GM12872 (cell line): ENCODE measurements at regions not wholly inside any gene's neighbourhood (a gene's known extent, or its start where the extent isn't known, plus 50 kb on each side); places are given as distances from the start of the nearest gene placed in this dataset.

Experiments
- TF ChIP-seq, protein P1 (sequence below): IDR thresholded peaks from 3 replicates; pipeline ENCODE4 v1.5.1; 2011; ENCODE audit warnings: low read depth, mild to moderate bottlenecking, low read length, moderate library complexity; ENCODE audit not compliant: insufficient read depth

DNA sequence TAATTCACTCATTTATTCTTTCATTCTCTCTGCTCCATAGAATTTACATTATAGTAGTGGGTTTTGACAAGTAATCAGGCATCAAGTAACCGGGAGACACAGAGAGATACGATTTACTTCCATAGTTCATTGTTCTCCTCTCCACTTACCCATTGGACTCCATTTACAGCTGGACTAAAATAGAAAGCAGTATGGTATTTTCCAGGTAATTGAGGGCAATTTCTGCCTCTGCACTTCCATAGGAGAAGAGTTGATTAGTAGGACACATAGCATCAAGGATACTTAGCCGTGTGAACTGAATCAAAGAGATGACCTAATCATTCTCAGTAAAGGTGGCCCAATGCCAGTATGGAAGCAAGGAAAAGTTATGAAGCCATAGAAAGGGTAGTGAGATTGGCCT is 244.4 kb downstream of the COX7C start:
- TF ChIP-seq, protein P1, sequence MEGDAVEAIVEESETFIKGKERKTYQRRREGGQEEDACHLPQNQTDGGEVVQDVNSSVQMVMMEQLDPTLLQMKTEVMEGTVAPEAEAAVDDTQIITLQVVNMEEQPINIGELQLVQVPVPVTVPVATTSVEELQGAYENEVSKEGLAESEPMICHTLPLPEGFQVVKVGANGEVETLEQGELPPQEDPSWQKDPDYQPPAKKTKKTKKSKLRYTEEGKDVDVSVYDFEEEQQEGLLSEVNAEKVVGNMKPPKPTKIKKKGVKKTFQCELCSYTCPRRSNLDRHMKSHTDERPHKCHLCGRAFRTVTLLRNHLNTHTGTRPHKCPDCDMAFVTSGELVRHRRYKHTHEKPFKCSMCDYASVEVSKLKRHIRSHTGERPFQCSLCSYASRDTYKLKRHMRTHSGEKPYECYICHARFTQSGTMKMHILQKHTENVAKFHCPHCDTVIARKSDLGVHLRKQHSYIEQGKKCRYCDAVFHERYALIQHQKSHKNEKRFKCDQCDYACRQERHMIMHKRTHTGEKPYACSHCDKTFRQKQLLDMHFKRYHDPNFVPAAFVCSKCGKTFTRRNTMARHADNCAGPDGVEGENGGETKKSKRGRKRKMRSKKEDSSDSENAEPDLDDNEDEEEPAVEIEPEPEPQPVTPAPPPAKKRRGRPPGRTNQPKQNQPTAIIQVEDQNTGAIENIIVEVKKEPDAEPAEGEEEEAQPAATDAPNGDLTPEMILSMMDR, result no peak

DNA sequence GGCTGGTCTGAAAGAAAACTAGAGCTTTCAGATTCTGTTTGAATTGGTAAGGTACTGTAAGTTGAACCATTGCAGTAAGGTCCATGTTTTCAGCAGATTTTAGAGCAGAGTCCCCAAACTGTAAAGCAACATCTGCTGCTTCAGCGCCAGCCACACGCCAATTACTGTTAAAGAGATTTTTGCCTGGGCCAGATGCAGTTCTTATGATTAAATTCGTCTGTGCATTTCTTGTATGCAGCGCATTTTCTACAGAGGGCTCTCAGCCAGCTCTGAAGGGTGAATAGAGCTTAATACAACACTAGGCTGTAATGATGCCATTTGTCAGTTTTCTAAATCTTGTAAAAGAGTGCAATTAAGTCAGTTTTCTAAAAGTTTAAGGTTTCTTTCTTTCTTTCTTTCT is 246.3 kb downstream of the COX7C start:
- TF ChIP-seq, protein P1, result no peak

DNA sequence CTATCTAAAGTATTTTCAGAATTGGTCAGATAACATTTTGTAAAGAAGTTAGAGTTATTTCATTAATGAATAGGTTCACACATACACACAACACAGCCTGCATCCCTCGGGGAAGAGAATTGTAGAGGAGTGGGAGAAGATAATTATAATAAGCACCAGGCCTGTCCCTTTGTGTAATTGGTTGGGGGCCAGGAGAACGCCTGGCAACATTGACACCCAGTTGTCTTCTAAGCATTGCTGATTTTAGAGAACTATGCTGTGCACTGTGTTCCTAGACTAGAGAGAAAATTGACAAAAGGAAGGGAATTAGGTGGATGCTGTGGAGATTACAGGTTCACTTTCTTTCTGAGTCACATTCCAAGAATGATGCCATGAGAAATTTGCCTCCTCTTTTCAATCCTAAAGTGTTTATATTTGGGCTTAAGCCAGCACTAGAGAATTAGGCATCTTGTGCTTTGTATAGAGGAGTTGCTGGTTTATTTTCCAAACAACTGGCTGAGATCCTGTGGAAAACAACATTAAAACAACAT is 247.6 kb downstream of the COX7C start:
- TF ChIP-seq, protein P1, result no peak

DNA sequence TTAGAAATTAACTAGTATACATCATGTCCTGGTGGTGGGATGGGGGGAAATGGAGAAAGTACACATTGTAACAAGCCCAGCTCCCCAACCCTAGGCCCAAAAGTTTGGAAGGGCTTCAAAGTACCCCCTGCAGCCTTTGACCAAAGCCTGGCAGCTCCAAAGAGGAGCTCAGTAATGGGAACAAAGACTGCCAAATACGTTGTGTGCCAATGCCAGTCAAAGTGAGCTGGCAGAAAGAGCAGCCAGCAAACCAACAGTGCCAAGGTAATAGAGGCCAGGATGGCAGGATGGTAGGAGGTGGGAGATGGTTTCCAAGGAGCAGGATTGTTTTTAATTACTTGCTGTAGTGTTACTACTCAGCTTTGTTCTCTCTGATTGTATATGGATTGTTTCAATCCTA is 248.3 kb downstream of the COX7C start:
- TF ChIP-seq, protein P1, result no peak

DNA sequence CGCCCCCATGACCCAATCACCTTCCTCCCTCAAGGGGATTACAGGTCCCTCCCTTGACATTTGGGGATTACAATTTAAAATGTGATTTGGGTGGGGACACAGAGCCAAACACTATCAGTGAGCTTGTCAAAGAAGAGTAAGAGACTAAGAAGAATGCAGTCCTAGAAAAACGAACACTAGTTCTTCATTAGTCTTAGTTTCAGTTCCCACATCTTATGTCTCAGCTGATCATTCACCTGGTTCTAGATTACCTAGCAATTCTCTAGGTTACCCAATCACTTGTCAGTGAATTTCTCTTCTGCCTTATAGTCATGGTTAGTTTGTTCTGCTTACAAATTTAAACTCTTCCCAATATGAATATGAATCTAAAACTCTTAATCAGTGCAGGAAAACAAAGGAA is 251.5 kb downstream of the COX7C start:
- TF ChIP-seq, protein P1, result no peak

DNA sequence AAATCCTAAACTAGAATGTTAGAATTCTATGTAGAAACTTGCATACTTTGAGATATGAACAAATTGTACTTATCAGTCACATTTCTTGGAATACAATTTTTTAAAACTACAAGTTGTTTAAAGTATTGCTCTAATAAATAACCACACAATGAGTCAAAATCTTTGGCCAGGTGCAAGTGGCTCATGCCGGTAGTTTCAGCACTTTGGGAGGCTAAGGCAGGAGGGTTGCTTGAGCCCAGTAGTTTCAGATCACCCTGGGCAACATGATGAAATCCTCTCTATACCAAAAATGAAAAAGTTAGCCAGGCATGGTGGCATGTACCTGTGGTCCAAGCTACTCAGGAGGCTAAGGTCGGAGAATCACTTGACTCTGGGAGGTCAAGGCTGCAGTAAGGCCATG is 257.8 kb downstream of the COX7C start:
- TF ChIP-seq, protein P1, result no peak

DNA sequence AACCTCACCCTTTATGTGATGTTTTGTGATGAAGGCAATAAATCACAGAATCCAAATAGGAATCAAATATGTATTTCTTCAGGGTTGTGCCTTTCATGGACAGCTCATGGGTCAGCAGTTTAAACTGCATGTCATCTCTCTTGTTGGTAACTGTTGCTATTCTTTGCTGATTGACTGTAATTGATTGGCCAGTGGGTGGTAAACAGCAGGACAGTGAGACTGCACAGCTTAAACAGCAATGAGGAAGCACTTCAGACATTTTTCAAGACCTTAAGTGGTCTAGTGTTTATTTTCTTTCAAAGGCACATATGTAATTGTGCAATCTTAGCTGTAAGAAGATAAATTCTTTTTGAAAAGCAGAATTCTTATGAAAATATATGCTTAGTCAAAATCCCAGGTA is 260.5 kb downstream of the COX7C start:
- TF ChIP-seq, protein P1, result no peak

DNA sequence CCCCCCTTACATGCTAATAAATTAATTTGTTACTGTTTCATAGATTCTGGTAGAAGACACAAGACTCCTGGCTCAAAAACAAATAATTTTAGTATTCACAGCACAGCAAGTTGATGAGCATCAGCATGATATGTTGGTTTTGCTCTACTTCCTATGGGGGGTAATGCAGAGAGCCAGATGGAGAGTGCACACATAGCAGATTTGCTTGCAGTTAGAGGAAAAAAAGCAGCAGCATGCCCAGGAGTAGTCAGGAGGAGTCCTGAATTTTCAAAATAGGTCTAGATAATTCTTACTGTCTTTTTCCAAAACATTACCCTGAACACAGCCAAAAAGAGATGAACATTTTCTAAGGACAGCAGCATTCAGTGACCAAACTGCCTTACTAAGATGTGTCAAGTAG is 261.3 kb downstream of the COX7C start:
- TF ChIP-seq, protein P1, result no peak
